ENCODE measurements at regions not wholly inside any gene's neighbourhood (a gene's known extent, or its start where the extent isn't known, plus 50 kb on each side); places are given as distances from the start of the nearest gene placed in this dataset.

GRCh38 chr5:88952996-88953643 is 70.1 kb upstream of the MEF2C start:
- Histone ChIP-seq H4K20me1 (ENCODE audit: insufficient read depth, poor library complexity, severe bottlenecking) (no peaks in the 10 kb centered on the region), H3K79me2 (no peaks in the 10 kb centered on the region), H3K27ac (no peak overlapping the region), H3K4me2 (no peak overlapping the region), H3K9me2 (replicated peaks; ENCODE audit: insufficient read depth) (no peaks in the 10 kb centered on the region), H3K4me3 (no peak overlapping the region), H2AFZ (no peak overlapping the region), H3K4me1 (ENCODE audit: insufficient read depth) (no peaks in the 10 kb centered on the region), H3K36me3 (replicated peaks; ENCODE audit: insufficient read depth, low read depth) (no peaks in the 10 kb centered on the region), H3K27me3 (no peaks in the 10 kb centered on the region), H3K9me3 (ENCODE audit: low read depth) (no peaks in the 10 kb centered on the region)
- WGBS (ENCODE audit: low lambda C conversion rate, missing lambda C conversion rate), result 81% methylated on average over 5 of the region's 5 CpGs
- no peak for DNase-seq (ENCODE audit: low spot score)
- no peak for TF ChIP-seq EZH2 (IDR thresholded peaks at IDR 0.05; ENCODE audit: borderline replicate concordance)
- TF ChIP-seq CTCF (IDR thresholded peaks at IDR 0.05; ENCODE audit: poor library complexity), result no peak
- no peak for TF ChIP-seq EZH2phosphoT487 (IDR thresholded peaks at IDR 0.05; ENCODE audit: low read depth, severe bottlenecking, unreplicated experiment)

GRCh38 chr5:88952344-88952743 is 69.4 kb upstream of the MEF2C start:
- no peak overlapping the region for H3K4me2 ChIP-seq
- H3K4me3 ChIP-seq, result no peak overlapping the region
- no peaks in the 10 kb centered on the region for H3K9me3 ChIP-seq (ENCODE audit: low read depth)
- no peaks in the 10 kb centered on the region for H3K79me2 ChIP-seq
- no peaks in the 10 kb centered on the region for H4K20me1 ChIP-seq (ENCODE audit: insufficient read depth, poor library complexity, severe bottlenecking)
- WGBS (ENCODE audit: low lambda C conversion rate, missing lambda C conversion rate), result 58% methylated on average over 2 of the region's 2 CpGs
- H3K4me1 ChIP-seq (ENCODE audit: insufficient read depth), result no peaks in the 10 kb centered on the region
- no peaks in the 10 kb centered on the region for H3K9me2 ChIP-seq (replicated peaks; ENCODE audit: insufficient read depth)
- H3K27me3 ChIP-seq, result no peaks in the 10 kb centered on the region
- H3K27ac ChIP-seq, result no peak overlapping the region
- no peak for TF ChIP-seq EZH2 (IDR thresholded peaks at IDR 0.05; ENCODE audit: borderline replicate concordance)
- no peak for TF ChIP-seq EZH2phosphoT487 (IDR thresholded peaks at IDR 0.05; ENCODE audit: low read depth, severe bottlenecking, unreplicated experiment)
- no peak for TF ChIP-seq CTCF (IDR thresholded peaks at IDR 0.05; ENCODE audit: poor library complexity)
- no peaks in the 10 kb centered on the region for H3K36me3 ChIP-seq (replicated peaks; ENCODE audit: insufficient read depth, low read depth)
- no peak overlapping the region for H2AFZ ChIP-seq
- DNase-seq (ENCODE audit: low spot score), result peak; percentile 20

- no peaks in the 10 kb centered on the region for H3K4me1 ChIP-seq (ENCODE audit: insufficient read depth)
- 81% methylated on average over 4 of the region's 4 CpGs for WGBS (ENCODE audit: low lambda C conversion rate, missing lambda C conversion rate)
- H3K4me3 ChIP-seq, result no peak overlapping the region
- no peak overlapping the region for H3K27ac ChIP-seq
- H3K79me2 ChIP-seq, result no peaks in the 10 kb centered on the region
- H3K9me2 ChIP-seq (replicated peaks; ENCODE audit: insufficient read depth), result no peaks in the 10 kb centered on the region
- no peak overlapping the region for H2AFZ ChIP-seq
- TF ChIP-seq EZH2phosphoT487 (IDR thresholded peaks at IDR 0.05; ENCODE audit: low read depth, severe bottlenecking, unreplicated experiment) (no peak), CTCF (IDR thresholded peaks at IDR 0.05; ENCODE audit: poor library complexity) (no peak), EZH2 (IDR thresholded peaks at IDR 0.05; ENCODE audit: borderline replicate concordance) (no peak)
- H3K27me3 ChIP-seq, result no peaks in the 10 kb centered on the region
- no peak for DNase-seq (ENCODE audit: low spot score)
- no peak overlapping the region for H3K4me2 ChIP-seq
- H4K20me1 ChIP-seq (ENCODE audit: insufficient read depth, poor library complexity, severe bottlenecking), result no peaks in the 10 kb centered on the region
- H3K36me3 ChIP-seq (replicated peaks; ENCODE audit: insufficient read depth, low read depth), result no peaks in the 10 kb centered on the region
- H3K9me3 ChIP-seq (ENCODE audit: low read depth), result no peaks in the 10 kb centered on the region
Measured at GRCh38 chr5:88951457-88951856, 68.5 kb upstream of the MEF2C start.
